ENCODE measurements at regions not wholly inside any gene's neighbourhood (a gene's known extent, or its start where the extent isn't known, plus 50 kb on each side); places are given as distances from the start of the nearest gene placed in this dataset.
"Not testable (repeated sequence)": the region's sequence is repeated elsewhere in the genome, so short reads cannot be mapped to it uniquely, and the experiment has no call there.

DNA sequence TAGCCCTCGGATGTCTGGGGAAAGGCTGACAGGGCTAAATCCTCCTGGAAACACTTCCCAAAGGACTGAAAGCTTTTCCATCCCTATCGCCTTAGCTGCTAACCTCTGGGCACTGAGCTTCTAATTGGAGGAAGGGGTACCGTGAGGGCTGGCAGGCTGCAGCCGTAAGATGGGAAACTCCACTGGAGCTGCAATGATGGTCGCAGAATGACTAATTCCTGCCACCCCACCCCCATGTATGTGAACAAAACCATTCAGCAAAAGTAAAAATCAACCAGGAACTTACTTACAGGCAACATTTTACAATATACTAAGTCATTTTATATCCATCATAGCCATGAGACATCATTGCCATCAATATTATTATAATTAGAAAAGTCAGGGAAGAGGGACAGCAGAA is 133.3 kb downstream of the ABCC12 start:
- Histone ChIP-seq H4K20me1 (ENCODE audit: insufficient read depth, low read length) (no peaks in the 10 kb centered on the region), H3K36me3 (ENCODE audit: insufficient read depth, low read length) (no peaks in the 10 kb centered on the region), H3K4me2 (ENCODE audit: low read length) (no peak overlapping the region), H3K27ac (ENCODE audit: low read depth, low read length, poor library complexity, severe bottlenecking) (no peak overlapping the region), H3K4me1 (ENCODE audit: insufficient read depth, low read length, poor library complexity, severe bottlenecking) (no peaks in the 10 kb centered on the region), H3K9me3 (ENCODE audit: low read length) (no peaks in the 10 kb centered on the region), H3K79me2 (ENCODE audit: insufficient read depth, low read depth, low read length) (no peaks in the 10 kb centered on the region), H3K9me2 (ENCODE audit: insufficient read depth, low read length) (no peaks in the 10 kb centered on the region), H3K4me3 (ENCODE audit: low read depth, low read length, poor library complexity, severe bottlenecking) (no peak overlapping the region), H2AFZ (ENCODE audit: low read length) (no peak overlapping the region)
- TF ChIP-seq CTCF (conservative IDR thresholded peaks at IDR 0.05; ENCODE audit: low read length) (no peak), EZH2phosphoT487 (IDR thresholded peaks at IDR 0.05; ENCODE audit: borderline replicate concordance, low read depth, low read length) (no peak)
- POLR2A ChIA-PET: no interaction called here
- CTCF ChIA-PET (ENCODE audit: unreplicated experiment): no interaction called here
- intact Hi-C loops (cut with micrococcal nuclease; ENCODE audit: unreplicated experiment): no loop called here
- no peak for DNase-seq (ENCODE audit: low spot score)
- no TSS peak for BruUV-seq (replicated peaks)

DNA sequence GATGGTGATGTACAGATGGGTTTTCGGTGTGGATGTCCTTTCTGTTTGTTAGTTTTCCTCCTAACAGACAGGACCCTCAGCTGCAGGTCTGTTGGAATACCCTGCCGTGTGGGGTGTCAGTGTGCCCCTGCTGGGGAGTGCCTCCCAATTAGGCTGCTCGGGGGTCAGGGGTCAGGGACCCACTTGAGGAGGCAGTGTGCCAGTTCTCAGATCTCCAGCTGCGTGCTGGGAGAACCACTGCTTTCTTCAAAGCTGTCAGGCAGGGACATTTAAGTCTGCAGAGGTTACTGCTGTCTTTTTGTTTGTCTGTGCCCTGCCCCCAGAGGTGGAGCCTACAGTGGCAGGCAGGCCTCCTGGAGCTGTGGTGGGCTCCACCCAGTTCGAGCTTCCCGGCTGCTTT is 135.2 kb downstream of the ABCC12 start:
- H2AFZ ChIP-seq (ENCODE audit: low read length); POLR2A ChIA-PET; H3K4me2 ChIP-seq (ENCODE audit: low read length); CTCF ChIA-PET (ENCODE audit: unreplicated experiment); BruUV-seq (replicated peaks); H3K4me3 ChIP-seq (ENCODE audit: low read depth, low read length, poor library complexity, severe bottlenecking); H3K9me2 ChIP-seq (ENCODE audit: insufficient read depth, low read length); H3K27ac ChIP-seq (ENCODE audit: low read depth, low read length, poor library complexity, severe bottlenecking); H3K4me1 ChIP-seq (ENCODE audit: insufficient read depth, low read length, poor library complexity, severe bottlenecking); intact Hi-C loops (cut with micrococcal nuclease; ENCODE audit: unreplicated experiment); DNase-seq (ENCODE audit: low spot score); H3K9me3 ChIP-seq (ENCODE audit: low read length); H4K20me1 ChIP-seq (ENCODE audit: insufficient read depth, low read length); H3K79me2 ChIP-seq (ENCODE audit: insufficient read depth, low read depth, low read length); H3K36me3 ChIP-seq (ENCODE audit: insufficient read depth, low read length): not testable (repeated sequence)

DNA sequence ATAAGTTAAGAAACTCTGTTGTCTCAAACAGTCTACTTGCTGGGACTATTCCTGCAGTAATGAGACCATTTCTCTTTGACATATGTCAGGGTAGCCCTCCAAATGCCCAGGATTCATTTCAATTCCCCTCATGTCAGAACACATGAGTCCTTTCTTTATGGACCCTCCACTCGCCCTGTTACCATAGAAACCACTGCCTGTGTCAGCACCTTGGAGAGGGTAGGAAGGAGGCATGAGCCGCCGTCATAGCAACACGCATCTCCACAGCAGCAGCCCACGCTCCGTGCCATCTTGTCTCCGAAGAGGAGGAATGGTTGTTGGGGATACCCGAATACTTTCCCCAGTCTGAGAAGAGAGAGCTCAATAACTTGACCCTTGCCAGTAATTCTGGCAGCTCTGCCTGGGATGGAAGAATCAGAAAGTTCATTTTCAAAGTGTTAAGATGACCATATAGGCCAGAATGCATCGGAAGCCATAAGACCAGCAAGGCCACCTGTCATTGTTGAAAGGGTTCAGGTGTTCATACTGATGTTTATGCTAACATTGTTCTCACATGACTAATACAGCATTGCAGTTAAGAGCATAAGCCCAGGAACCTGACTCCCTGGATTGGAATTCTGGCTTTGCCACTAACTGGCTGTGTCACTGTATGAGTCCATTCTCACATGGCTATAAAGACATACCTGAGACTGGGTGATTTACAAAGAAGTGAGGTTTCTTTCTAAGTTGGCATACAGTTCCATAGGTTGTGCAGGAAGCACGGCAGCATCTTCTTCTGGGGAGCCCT is 141.3 kb downstream of the ABCC12 start:
- Histone ChIP-seq H3K79me2 (ENCODE audit: insufficient read depth, low read depth, low read length) (no peaks in the 10 kb centered on the region), H3K4me3 (ENCODE audit: low read depth, low read length, poor library complexity, severe bottlenecking) (no peak overlapping the region), H4K20me1 (ENCODE audit: insufficient read depth, low read length) (no peaks in the 10 kb centered on the region), H3K9me3 (ENCODE audit: low read length) (no peaks in the 10 kb centered on the region), H3K4me1 (ENCODE audit: insufficient read depth, low read length, poor library complexity, severe bottlenecking) (peaks cover 14% of the 10 kb centered on the region), H2AFZ (ENCODE audit: low read length) (no peak overlapping the region), H3K9me2 (ENCODE audit: insufficient read depth, low read length) (no peaks in the 10 kb centered on the region), H3K27ac (ENCODE audit: low read depth, low read length, poor library complexity, severe bottlenecking) (no peak overlapping the region), H3K36me3 (ENCODE audit: insufficient read depth, low read length) (no peaks in the 10 kb centered on the region), H3K4me2 (ENCODE audit: low read length) (no peak overlapping the region)
- intact Hi-C loops (cut with micrococcal nuclease; ENCODE audit: unreplicated experiment): no loop called here
- ChIA-PET CTCF (ENCODE audit: unreplicated experiment) (no interaction called here), POLR2A (no interaction called here)
- no peak for TF ChIP-seq EZH2phosphoT487 (IDR thresholded peaks at IDR 0.05; ENCODE audit: borderline replicate concordance, low read depth, low read length)
- TF ChIP-seq CTCF (conservative IDR thresholded peaks at IDR 0.05; ENCODE audit: low read length): no peak
- DNase-seq (ENCODE audit: low spot score): no peak
- BruUV-seq (replicated peaks): no TSS peak

Data from OCI-LY7 (cell line).